ENCODE measurements at regions not wholly inside any gene's neighbourhood (a gene's known extent, or its start where the extent isn't known, plus 50 kb on each side); places are given as distances from the start of the nearest gene placed in this dataset.

GRCh38 chr10:9814285-9814864 is 1203.3 kb upstream of the CELF2 start:
- FAIRE-seq = no peak
- H3K4me3 ChIP-seq (replicated peaks in 1 of 3; ENCODE audit: insufficient read depth in 1 of 3, low read depth in 1 of 3, low read length in 3 of 3) = no peak overlapping the region
- no peak overlapping the region for H3K27ac ChIP-seq (ENCODE audit: insufficient read depth, low read depth, low read length)
- no peak for TF ChIP-seq JUN (IDR thresholded peaks at IDR 0.05; ENCODE audit: borderline replicate concordance, insufficient read depth, insufficient read length, low read depth)
- TF ChIP-seq POLR2A (IDR thresholded peaks at IDR 0.05; ENCODE audit: low read depth, low read length) = no peak
- no peak for TF ChIP-seq POLR2AphosphoS5 (IDR thresholded peaks at IDR 0.05; ENCODE audit: insufficient read depth, low read depth, low read length)
- TF ChIP-seq GATA2 (IDR thresholded peaks at IDR 0.05; ENCODE audit: insufficient read depth, insufficient read length, low read depth, low read length) = no peak
- TF ChIP-seq CTCF (IDR thresholded peaks at IDR 0.05; ENCODE audit: extremely low read depth in 1 of 2, insufficient read depth in 1 of 2, low read depth in 1 of 2, low read length in 2 of 2) = no peak
- TF ChIP-seq FOS (IDR thresholded peaks at IDR 0.05; ENCODE audit: borderline replicate concordance, insufficient read depth, low read length) = no peak
- no peak for TF ChIP-seq EZH2 (IDR thresholded peaks at IDR 0.05; ENCODE audit: borderline replicate concordance, low read depth, low read length, severe bottlenecking)
- no peak for TF ChIP-seq MYC (IDR thresholded peaks at IDR 0.05; ENCODE audit: low read depth, low read length)
- TF ChIP-seq, protein P1, sequence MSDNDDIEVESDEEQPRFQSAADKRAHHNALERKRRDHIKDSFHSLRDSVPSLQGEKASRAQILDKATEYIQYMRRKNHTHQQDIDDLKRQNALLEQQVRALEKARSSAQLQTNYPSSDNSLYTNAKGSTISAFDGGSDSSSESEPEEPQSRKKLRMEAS (IDR thresholded peaks at IDR 0.05; ENCODE audit: insufficient read depth, insufficient read length) = no peak
- no peaks in the 10 kb centered on the region for H3K27me3 ChIP-seq (ENCODE audit: control insufficient read depth in 2 of 2, insufficient read depth in 2 of 2, low read length in 2 of 2)
- ChIA-PET CTCF (no interaction called here), POLR2A (no interaction called here)
- no peaks in the 10 kb centered on the region for H3K36me3 ChIP-seq (ENCODE audit: control insufficient read depth in 2 of 2, extremely low read depth in 1 of 2, insufficient read depth in 2 of 2, low read length in 2 of 2)
- no peak overlapping the region for H3K9ac ChIP-seq (replicated peaks; ENCODE audit: extremely low read depth, insufficient read depth, low read length)
- H3K79me2 ChIP-seq (ENCODE audit: control insufficient read depth, insufficient read depth, low read length) = no peaks in the 10 kb centered on the region
- no peaks in the 10 kb centered on the region for H3K9me1 ChIP-seq (replicated peaks; ENCODE audit: control insufficient read depth, extremely low read depth, insufficient read depth, low read length)
- intact Hi-C loops (cut with micrococcal nuclease) = no loop called here
- dilution Hi-C loops (cut with MboI; ENCODE audit: extremely low pct_ligation_motif_present, low sequenced_read_pairs) = no loop called here
- no peaks in the 10 kb centered on the region for H4K20me1 ChIP-seq (replicated peaks; ENCODE audit: control insufficient read depth, extremely low read depth, insufficient read depth, low read length)
- no TSS peak for BruUV-seq (replicated peaks)
- H3K4me2 ChIP-seq (ENCODE audit: insufficient read depth, low read length) = no peak overlapping the region
- H3K9me3 ChIP-seq (replicated peaks; ENCODE audit: control insufficient read depth, insufficient read depth, low read length) = no peaks in the 10 kb centered on the region
- H3K4me1 ChIP-seq (ENCODE audit: control insufficient read depth, extremely low read depth, insufficient read depth, low read length) = no peaks in the 10 kb centered on the region
- no peak overlapping the region for H2AFZ ChIP-seq (ENCODE audit: low read depth, low read length)
- DNase-seq (ENCODE audit: low read depth, low spot score) = no peak

All from endothelial cell of umbilical vein (primary cell).